Inflammatory macrophage (primary cell): ENCODE measurements at regions not wholly inside any gene's neighbourhood (a gene's known extent, or its start where the extent isn't known, plus 50 kb on each side); places are given as distances from the start of the nearest gene placed in this dataset.

Source experiments
- DNase-seq, 2 donors: peaks; one replicate each; pipeline ENCODE4 v3.0.0-alpha.2; 2020 to 2022

DNA sequence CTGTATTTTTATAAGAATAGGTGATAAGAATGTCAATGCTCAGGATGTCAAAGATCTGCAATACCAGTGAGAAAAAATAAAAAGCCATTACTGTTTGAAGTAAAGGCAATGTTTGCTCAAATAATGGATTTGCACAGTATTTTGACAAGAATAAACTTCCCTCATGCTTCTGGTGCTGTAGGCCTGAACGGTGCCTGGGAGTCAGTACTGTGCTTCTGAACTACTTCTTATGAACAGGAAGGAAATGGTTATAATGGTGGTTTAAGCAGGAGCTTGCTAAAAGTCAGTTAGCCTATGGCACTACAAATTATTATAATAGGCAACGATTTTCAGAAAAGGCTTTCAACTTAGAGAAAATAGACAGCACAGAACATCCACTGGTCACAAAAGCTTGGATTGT, 548.3 kb upstream of the CDH18 start:
- DNase-seq: no peak

DNA sequence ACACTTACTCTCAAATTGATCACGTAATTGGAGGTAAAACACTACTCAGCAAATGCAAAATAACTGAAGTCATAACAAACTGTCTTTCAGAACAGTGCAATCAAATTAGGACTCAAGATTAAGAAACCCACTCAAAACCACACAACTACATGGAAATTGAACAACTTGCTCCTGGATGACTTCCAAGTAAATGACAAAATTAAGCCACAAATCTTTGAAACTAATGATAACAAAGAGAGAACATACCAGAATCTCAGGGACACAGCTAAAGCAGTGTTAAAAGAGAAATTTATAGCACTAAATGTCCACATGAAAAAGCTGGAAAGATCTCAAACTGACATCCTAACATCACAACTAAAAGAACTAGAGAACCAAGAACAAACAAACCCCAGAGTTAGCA, 540.5 kb upstream of the CDH18 start:
- no peak for DNase-seq

DNA sequence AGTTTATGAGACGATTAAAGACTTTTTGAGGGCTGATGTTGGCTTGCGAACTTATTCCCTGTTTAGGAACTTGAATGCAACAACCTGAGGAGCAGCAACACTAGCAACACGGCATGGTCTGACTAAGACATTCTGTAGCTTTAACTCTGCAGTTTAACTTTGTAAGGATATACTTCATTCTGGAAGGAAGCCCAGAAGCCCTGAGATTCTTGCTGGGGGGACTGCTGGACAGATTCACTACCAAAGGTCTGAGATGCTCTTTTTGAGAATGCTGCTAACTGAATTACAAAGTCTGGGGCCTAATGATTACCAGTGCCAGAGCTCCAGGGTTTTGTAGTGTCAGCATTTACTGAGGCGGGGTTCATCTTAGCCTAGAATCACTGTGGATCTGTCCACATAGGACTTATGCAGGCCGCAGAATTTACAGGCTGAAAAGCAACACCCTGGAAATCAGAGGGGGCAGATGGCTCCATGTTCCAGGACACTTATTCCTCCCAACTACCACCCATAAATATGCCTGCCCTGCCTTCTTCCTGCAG, 537.1 kb upstream of the CDH18 start:
- DNase-seq: no peak

DNA sequence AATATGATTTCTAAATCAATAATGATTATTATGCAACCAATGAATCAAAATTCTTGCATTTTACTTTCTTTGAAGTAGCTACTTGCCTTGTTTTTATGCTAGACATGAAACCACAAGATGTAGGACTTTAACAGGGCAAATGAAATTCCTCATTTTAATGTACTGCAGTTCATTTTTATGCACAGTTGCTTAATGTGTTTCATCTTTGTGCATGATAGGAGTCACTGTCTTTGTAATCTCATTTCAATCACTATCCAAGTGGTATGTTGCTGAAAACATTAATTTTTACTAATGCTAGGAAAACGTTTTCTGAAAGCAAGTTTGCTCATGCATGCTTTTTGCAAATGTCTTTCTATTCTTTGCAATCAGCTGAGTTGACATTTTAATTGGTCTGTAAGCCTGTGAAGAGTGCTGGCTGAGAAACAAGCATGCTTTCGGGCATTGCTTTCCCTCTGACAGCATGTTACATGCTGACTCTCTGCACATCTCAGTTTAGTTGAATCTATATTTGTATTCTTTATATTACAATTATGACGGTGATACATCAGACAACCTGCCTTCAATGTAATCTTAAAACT, 535.0 kb upstream of the CDH18 start:
- DNase-seq: no peak

DNA sequence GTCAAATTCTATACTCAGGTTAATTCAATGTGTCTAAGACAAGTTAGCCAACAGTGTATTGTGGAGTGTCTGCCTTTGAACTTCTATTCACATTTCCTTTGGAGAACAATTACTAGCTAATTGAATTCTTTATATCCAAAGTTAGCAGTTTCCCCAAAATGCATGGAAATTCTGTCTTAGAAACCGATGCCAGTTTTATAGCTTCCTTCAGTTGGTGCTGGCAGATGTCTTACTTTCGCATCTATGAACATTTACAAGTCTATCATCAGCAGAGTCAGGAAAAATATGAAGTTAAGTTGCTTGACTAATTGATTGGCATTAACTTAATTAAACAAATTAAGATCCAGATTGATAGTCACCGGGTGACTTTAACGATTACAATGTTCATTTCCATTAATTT, 527.6 kb upstream of the CDH18 start:
- no peak for DNase-seq

DNA sequence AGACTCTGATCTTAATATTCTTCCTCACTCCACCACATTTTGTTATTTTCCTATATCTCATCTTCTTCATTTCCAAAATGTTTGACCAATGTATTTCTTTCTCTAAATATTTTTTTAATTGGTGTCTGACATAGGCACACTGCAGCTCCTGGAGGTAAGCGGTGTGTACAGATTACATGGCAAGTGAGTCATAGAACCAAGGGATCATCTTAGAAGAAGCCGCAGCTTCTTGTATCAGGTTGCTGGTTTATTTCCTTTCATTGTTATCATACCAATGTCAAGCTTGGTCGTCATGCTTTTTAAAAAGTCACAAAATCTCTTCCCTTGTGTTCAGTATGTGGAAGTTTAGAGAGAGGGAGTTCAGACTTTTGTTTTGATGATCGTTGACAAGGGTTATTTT, 526.1 kb upstream of the CDH18 start:
- DNase-seq: no peak

DNA sequence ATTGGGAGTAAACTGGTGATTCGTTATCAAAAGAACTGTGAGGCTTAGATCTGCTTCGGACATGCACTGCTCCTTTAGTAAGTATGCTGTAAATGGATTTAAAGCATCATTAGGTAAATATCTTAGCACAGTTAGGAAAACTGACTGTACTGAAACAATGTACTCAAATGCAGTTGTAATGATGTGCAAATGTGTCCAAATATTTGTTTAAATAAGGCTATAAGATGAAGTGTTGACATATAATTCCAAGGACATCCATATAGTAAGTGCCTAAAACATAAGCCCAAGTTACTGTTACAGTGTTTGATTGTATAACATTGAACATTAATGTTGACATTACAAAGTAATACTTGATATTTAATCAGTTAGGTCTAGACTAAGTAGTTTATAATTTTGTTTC, 512.5 kb upstream of the CDH18 start:
- no peak for DNase-seq

DNA sequence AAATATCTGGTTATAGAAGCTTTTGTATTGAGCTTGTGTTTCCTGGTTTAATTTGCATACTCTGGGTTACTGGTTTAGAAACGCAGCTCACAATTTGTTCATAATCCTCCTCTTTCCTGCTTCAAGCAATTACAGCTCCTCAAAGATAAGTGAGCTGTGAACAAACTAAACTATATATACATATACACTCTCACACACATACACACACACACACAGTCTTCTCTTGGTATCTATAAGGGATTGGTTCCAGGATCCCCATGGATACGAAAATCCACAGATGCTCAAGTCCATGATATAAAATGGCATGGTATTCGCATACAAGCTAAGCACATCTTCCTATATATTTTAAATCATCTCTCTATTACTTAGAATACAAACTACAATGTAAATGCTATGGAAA, 510.9 kb upstream of the CDH18 start:
- no peak for DNase-seq

DNA sequence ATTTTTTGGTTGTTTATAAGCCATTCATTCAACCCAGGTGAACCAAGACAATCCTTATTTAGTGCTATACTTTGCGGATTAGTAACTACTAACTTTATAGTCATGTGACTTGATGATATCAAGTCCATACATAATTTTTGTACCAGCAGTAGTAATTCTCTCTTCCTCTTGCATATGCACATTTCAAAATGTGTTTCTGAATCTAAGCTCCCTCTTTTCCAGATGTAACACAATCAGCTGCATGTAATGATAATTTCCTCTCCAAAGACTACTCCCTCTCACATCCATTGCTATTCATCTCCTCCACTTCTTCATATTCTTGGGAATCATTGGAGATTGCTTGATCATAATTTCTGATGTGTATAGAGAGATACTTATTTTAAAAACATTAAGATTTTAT, 510.1 kb upstream of the CDH18 start:
- no peak for DNase-seq

DNA sequence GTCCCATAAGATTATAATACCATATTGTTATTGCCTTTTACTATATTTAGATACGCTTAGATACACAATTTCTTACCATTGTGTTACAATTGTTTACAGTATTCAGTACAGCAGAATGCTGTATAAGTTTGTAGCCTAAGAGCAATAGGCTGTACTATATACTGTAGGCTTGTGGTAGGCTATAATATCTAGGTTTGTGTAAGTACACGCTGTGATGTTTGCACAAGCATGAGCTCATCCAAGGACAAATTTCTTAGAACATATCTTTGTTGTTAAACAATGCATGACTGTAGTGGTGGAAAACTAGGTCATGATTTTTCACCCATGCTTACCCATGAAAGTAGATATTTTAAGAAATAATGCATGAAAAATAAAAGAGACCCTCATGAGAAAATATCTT, 509.4 kb upstream of the CDH18 start:
- DNase-seq: no peak

DNA sequence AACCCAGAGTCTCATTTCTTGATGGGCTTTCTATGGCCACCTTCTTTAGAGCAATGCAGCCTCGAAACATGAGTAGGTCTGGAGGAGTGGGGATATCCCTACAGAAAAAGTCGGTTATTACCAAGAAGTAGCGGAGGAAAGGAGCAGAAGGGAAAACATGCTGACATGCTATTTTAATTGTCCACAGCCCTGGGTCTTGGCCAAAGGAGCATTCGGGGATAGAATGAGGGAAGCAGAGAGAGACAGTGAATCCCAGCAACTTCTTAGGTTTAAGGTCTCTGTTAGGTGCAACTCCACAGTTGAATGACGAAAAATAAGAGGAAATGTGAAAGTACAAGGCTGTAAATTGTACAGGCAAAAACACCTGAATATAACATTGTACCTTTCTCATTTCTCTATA, 506.7 kb upstream of the CDH18 start:
- no peak for DNase-seq

DNA sequence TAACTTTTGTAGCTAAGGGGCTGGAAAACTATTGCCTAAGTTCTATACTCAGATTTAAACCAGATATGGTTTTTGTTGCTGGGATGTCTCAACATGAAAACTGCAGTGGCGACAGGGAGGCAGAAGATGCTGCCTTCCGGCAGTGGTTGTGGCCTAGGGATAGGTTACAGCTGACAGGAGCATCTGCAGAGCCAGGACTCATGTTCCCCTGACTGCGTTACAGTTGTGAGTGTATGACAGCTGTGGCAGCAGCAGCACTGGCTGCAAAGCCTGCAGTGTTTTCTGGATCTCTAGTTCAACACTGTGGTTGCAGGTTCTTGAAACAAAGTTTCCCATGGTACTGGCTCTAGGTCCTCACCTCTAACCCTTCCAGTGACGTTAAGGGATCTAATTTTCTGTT, 498.8 kb upstream of the CDH18 start:
- DNase-seq: no peak

DNA sequence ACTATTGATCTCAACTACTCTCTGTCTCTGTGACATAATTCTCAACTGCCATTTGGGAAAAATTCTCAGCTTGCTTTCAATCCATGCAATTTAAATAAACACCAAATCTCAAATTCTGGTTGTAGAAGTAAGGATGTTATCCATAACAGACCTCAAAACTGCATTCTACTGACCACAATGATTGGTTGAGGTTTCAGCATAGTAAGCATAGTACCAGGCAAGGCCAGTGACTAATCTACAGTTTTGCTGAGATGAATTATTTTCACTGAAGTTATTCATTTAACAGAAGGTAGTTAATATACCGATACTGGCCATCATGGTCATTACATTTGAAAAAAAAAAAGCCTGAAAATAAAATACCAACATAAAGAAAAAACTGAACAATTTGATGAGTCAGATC, 488.0 kb upstream of the CDH18 start:
- DNase-seq: no peak

DNA sequence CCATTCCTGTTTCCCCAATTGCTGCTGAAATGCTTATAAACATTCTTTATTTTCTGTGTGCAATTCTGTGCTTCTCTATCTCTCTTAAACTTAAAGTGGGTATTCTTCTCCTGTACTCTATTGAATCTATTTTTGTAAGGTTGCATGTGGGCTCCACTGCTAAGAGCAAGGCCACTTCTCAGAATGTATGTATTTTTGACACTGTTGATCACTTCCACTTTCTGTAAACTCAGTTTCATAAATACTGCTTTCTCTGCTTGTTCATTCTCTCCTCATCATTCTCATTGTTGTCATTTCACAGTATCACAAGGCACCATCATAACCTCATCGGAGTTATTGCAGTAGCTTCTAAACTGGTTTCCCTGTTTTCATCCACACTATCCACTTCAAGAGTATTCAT, 483.0 kb upstream of the CDH18 start:
- DNase-seq: no peak

DNA sequence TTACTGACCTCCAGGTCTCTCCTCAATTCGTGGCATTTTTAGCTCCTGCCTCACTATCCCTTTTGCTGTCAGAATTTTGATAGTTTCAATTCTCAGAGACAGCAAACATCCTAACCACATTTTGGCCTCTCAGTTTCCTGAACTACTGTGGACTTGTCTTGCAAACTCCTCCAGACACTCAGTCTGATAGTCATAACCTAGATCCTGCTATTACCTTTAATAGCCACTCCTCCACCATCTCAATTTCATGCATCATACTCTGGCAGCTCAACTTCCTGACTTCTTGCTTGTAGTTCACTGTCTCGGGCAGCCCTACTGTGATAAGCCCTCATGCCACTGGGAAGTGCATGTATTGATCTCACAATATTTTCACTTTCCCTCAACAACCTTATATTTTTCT, 481.8 kb upstream of the CDH18 start:
- DNase-seq: no peak

DNA sequence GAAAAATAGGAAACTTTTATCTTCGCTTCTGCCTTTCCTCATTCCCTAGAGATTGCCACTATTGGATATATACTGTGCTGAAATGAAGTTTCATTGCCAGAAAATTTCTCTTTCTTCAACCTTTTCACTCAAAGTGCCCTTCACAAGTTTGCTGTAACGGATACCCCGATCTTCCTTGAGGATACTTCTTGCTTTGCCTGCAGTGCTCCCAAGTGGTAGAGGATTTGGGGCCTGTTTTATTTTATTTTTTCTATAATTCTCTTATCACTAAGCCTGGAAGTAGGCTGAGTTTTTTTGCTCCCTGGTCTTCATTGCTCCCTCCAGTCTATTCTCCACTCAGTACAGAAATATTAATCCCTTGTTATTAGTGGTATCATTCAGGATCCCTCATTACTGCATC, 481.4 kb upstream of the CDH18 start:
- no peak for DNase-seq

DNA sequence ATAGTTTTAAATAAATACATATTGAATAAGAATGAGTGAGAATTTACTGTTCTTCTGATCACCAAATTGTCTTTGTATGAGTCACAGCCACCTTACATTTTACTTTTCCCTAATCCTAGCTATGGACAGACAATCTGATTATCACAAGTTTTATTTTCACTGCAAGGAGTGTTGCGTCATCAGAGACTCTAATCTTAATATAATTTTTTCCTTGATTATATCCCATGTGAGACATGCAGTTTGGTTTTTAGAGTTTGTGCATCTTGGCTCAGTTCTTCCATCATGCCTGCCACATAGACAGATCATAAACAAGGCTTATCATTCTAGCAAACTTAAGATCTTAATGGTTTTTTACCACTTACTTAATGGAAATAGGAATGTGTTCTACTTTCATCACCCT, 478.5 kb upstream of the CDH18 start:
- no peak for DNase-seq

DNA sequence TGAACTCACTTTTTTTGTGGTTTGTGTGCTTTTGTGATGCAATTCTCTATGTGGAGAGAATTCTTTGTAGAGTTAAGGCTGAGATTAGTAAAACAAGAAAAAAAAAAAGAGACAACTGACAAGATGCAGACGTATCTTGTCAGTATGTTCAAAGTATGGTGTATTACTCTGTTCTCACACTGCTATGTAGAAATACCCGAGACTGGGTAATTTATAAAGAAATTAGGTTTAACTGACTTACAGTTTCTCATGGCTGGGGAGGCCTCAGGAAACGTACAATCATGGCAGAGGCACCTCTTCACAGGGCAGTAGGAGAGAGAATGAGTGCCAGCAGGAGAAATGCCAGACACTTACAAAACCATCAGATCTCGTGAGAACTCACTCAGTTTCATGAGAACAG, 475.2 kb upstream of the CDH18 start:
- no peak for DNase-seq

DNA sequence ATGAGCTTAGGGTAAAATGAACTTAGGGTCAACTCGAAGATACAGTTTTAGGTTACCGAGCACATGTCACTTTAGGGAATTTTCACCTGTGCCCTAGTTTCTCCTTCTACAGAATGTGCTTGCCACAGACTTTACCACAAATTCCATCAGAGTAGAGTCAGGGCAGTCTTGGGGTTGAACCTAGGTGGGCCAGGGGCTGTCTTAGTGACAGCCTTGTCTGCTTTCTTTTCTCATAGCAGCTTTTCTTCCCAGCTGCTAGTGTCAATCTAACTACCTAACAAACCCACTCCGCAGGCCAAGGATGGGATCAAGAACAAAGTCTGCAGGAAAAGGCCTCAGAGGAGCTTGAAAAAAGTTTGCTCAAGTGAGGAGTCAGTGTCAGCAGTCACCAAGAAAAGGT, 458.1 kb upstream of the CDH18 start:
- DNase-seq: no peak

DNA sequence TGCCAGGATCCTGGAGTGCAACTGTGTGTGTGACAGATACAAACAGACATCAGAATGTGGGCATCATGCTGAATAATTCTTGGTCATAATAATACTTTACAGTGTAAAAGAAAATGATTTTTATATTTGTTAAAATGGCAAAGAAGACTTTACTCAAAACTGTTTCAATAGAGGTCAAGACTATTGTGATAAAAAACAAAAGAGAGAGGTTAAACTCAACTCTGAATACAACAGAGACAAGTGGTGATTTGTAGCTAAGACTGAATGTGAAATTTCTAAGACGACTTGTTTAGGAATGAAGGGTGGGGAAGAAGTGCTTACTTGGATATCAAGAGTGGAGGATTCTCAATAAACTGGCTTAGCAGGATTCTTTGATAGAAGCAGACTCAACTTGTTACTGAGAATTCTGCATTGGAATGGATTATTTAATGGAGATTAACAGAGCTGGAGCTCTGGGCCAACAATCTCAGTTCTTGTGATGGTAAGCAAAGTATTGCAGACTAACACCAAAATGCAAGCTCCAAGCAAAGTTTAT, 457.4 kb upstream of the CDH18 start:
- no peak for DNase-seq

DNA sequence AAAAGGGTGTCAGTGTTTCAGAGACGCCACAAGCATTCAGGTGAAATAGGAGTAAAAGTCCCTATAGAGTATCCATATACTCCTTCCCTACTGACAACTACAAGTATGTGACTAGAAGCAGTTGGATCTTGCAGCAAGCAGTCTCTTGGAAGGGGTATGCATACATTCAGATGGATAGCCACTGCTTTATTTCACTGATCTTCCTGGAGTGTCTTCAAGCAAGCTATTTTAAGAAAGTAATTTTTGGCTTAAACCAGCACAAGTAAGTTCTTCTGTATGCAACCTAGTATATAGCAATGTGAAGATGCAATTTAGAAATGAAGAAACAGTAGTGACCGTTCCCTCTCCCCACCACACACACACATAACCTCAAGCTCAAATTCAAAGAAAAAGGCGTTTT, 446.8 kb upstream of the CDH18 start:
- DNase-seq: no peak

DNA sequence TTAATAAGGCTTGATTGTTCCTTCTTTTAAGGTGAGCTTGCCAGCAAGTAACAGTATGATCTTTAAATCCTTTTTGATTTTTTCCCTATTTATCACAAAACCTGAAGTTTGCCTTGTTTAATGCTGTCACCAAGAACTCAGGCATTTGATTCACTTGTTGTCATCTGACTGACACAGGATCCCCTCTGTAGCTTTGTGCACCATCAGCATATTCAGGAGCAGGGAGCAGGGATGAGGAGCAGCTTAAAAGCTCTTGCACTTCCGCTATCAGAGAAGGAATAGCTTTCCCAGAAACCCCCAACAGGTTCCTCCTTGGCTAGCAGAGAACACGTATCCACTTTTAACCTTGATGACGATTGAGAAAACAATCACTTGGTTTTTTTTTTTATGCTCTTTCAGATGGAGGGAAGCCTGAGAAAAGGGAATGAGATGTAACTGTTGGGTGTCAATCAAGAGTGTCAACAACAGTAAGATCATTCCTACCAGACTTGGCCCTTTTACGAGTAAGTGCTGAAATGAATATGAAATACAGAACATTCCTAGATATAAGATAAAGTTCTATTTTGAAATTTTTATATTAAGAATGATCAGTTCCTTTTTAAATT, 433.1 kb upstream of the CDH18 start:
- no peak for DNase-seq
